K562 (cell line): ENCODE measurements at regions not wholly inside any gene's neighbourhood (a gene's known extent, or its start where the extent isn't known, plus 50 kb on each side); places are given as distances from the start of the nearest gene placed in this dataset.

Experiments
- ATAC-seq: fragments of 200-7000 bp; cut with Tn5 transposase; 3 replicates; pipeline ENCODE4 v1.9.1; 2020; ENCODE audit warnings: moderate library complexity
- BruUV-seq: library from RNA; stranded (reverse); fragments of 400-500 nt; replicated peaks from 2 replicates; lab custom pipeline; 2021; lab: Mats Ljungman, UMichigan
- CTCF ChIA-PET: fragments of 300-600 bp; formaldehyde crosslinking; extraction: SDS; loops from one replicate; lab custom pipeline; 2021; ENCODE audit warnings: low intra/inter-chr PET ratio; lab: Yijun Ruan, JAX
- POLR2A ChIA-PET: fragments of 300-600, 350-650 bp; sonication (Branson Sonifier 250); formaldehyde crosslinking; extraction: SDS; loops from one replicate; lab custom pipeline; 2021; ENCODE audit warnings: antibody characterized with exemption, inconsistent platforms; lab: Yijun Ruan, JAX
- DNase-seq, 4 experiments: peaks; one replicate each; pipeline versions ENCODE4 v3.0.0 to v3.0.0-alpha.2; 2011 to 2018; ENCODE audit warnings: low spot score in 3 of 4, mixed read lengths in 3 of 4; ENCODE audit errors: extremely low read depth in 1 of 4
- FAIRE-seq: peaks from 2 replicates; lab custom pipeline; 2011; peaks lifted over from hg19 to GRCh38; lab: Jason Lieb, UNC
- H2AFZ ChIP-seq: 2 replicates; pipeline ENCODE4 v1.6.0; 2011; ENCODE audit warnings: low read depth, low read length, control low read depth, inconsistent platforms
- H3K27ac ChIP-seq: fragments of 200-600 bp; 3 replicates; pipeline ENCODE4 v1.8.0; 2011; ENCODE audit warnings: low read depth, mild to moderate bottlenecking, control low read depth, inconsistent platforms, low read length, moderate library complexity, mixed read lengths; ENCODE audit errors: extremely low read depth
- H3K27me3 ChIP-seq, 2 experiments: fragments of 300-600 bp in 1 of 2; 2 replicates in 1 of 2; 3 replicates in 1 of 2; pipeline versions ENCODE4 v1.6.0 to v1.8.0; 2011; ENCODE audit warnings: inconsistent platforms in 2 of 2, low read length in 2 of 2, mild to moderate bottlenecking in 1 of 2, mixed read lengths in 1 of 2, moderate library complexity in 1 of 2; ENCODE audit not compliant: control insufficient read depth in 2 of 2, insufficient read depth in 2 of 2
- H3K36me3 ChIP-seq: fragments of 300-600 bp; 3 replicates; pipeline ENCODE4 v1.8.0; 2011; ENCODE audit warnings: mild to moderate bottlenecking, low read length, inconsistent platforms; ENCODE audit not compliant: control insufficient read depth, insufficient read depth
- H3K4me1 ChIP-seq, 2 experiments: fragments of 200-600 bp in 1 of 2; replicated peaks in 1 of 2; 2 replicates in 1 of 2; 3 replicates in 1 of 2; pipeline versions ENCODE4 v1.5.1 to v1.8.0; 2011; ENCODE audit warnings: inconsistent platforms in 2 of 2, low read length in 2 of 2, mild to moderate bottlenecking in 1 of 2, mixed read lengths in 1 of 2, moderate library complexity in 1 of 2; ENCODE audit not compliant: control insufficient read depth in 2 of 2, insufficient read depth in 2 of 2
- H3K4me2 ChIP-seq: 2 replicates; pipeline ENCODE4 v1.6.1; 2011; ENCODE audit warnings: low read length, control low read depth, inconsistent platforms, mixed read lengths; ENCODE audit not compliant: insufficient read depth
- H3K4me3 ChIP-seq: fragments of 200-600 bp; sonication (generic), shearing (Covaris generic); 2 replicates; pipeline ENCODE4 v1.5.1; 2016; ENCODE audit warnings: control low read depth, inconsistent platforms
- H3K79me2 ChIP-seq: fragments of 200-600 bp; 3 replicates; pipeline ENCODE4 v1.8.0; 2011; ENCODE audit warnings: low read length, inconsistent platforms; ENCODE audit not compliant: control insufficient read depth, insufficient read depth
- H3K9ac ChIP-seq, 2 experiments: 2 replicates each; pipeline versions ENCODE4 v1.6.0 to v1.6.1; 2011; ENCODE audit warnings: low read depth in 2 of 2, low read length in 2 of 2, control low read depth in 1 of 2, inconsistent platforms in 1 of 2, mild to moderate bottlenecking in 1 of 2, mixed read lengths in 1 of 2; ENCODE audit not compliant: insufficient read depth in 1 of 2
- H3K9me1 ChIP-seq: one replicate; pipeline ENCODE4 v1.6.0; 2011; ENCODE audit warnings: inconsistent platforms, mild to moderate bottlenecking, low read length, moderate library complexity; ENCODE audit not compliant: control insufficient read depth, insufficient read depth
- H3K9me3 ChIP-seq: replicated peaks from 2 replicates; pipeline ENCODE4 v1.5.1; 2011; ENCODE audit warnings: low read depth, low read length, inconsistent platforms; ENCODE audit not compliant: control insufficient read depth, insufficient read depth
- H4K20me1 ChIP-seq: replicated peaks from 2 replicates; pipeline ENCODE4 v1.6.1; 2011; ENCODE audit warnings: low read length, inconsistent platforms, mixed read lengths; ENCODE audit not compliant: control insufficient read depth, insufficient read depth
- DDX20 ChIP-seq: fragments of 450-650 bp; IDR thresholded peaks from 2 replicates; pipeline ENCODE4 v1.6.1; 2016; ENCODE audit warnings: missing genetic modification characterization, low read depth, mild to moderate bottlenecking, missing compliant biosample characterization, moderate library complexity
- ETV6 ChIP-seq, 3 experiments: fragments of 150-350 bp in 1 of 3; sonication (generic) in 1 of 3; formaldehyde crosslinking in 1 of 3; IDR thresholded peaks; 2 replicates each; pipeline versions ENCODE4 v1.6.1 to v1.8.0; 2014 to 2022; ENCODE audit warnings: borderline replicate concordance in 2 of 3, low read depth in 2 of 3, antibody characterized with exemption in 1 of 3, low read length in 1 of 3, mild to moderate bottlenecking in 1 of 3, missing genetic modification reagents in 1 of 3
- HMGN3 ChIP-seq: IDR thresholded peaks from 2 replicates; pipeline ENCODE4 v1.6.1; 2011; ENCODE audit warnings: borderline replicate concordance, low read depth, mild to moderate bottlenecking, mixed read lengths, low read length; ENCODE audit not compliant: insufficient read length; ENCODE audit errors: extremely low read depth
- HMGXB4 ChIP-seq: sonication (generic); formaldehyde crosslinking; IDR thresholded peaks from 2 replicates; pipeline ENCODE4 v1.8.1; 2023; ENCODE audit warnings: mild to moderate bottlenecking, missing genetic modification reagents
- MEF2A ChIP-seq: IDR thresholded peaks from 2 replicates; pipeline ENCODE4 v1.6.1; 2011; ENCODE audit warnings: low read depth, mild to moderate bottlenecking, low read length, moderate library complexity; ENCODE audit not compliant: control insufficient read depth
- PYGO2 ChIP-seq: fragments of 450-650 bp; IDR thresholded peaks from 2 replicates; pipeline ENCODE4 v1.6.1; 2016; ENCODE audit warnings: mild to moderate bottlenecking, missing genetic modification characterization, moderate library complexity, missing compliant biosample characterization
- SNAPC5 ChIP-seq: fragments of 250-450 bp; sonication (Bioruptor Pico); IDR thresholded peaks from 2 replicates; pipeline ENCODE4 v1.8.0; 2021; ENCODE audit warnings: moderate library complexity, mild to moderate bottlenecking, inconsistent platforms
- SRSF9 ChIP-seq: fragments of 200-400 bp; formaldehyde crosslinking; IDR thresholded peaks from 2 replicates; pipeline ENCODE4 v1.6.1; 2017; ENCODE audit warnings: low read depth, low read length, borderline replicate concordance
- THRA ChIP-seq: fragments of 450-650 bp; IDR thresholded peaks from 2 replicates; pipeline ENCODE4 v1.6.1; 2017; ENCODE audit warnings: mild to moderate bottlenecking, moderate library complexity
- ZNF609 ChIP-seq: sonication (generic); formaldehyde crosslinking; IDR thresholded peaks from 2 replicates; pipeline ENCODE4 v1.8.1; 2023; ENCODE audit warnings: missing genetic modification reagents, mild to moderate bottlenecking, borderline replicate concordance
- ZNF778 ChIP-seq: fragments of 450-650 bp; formaldehyde crosslinking; IDR thresholded peaks from 2 replicates; pipeline ENCODE4 v1.4.0; 2020; ENCODE audit warnings: mild to moderate bottlenecking, moderate library complexity
- WGBS: fragments of 100-300 bp; shearing (Covaris generic); methylation state at CpG from one replicate; pipeline ENCODE4 v1.1.6; 2016; ENCODE audit warnings: low coverage, mixed read lengths; ENCODE audit not compliant: insufficient coverage; ENCODE audit errors: missing lambda C conversion rate; 5-methylcytosine and 5-hydroxymethylcytosine counted together
- in situ Hi-C: fragments of 300-500 bp; cut with MboI; formaldehyde crosslinking; loops from 4 replicates; pipeline ENCODE4 v1.15.0; 2018; ENCODE audit warnings: inconsistent platforms, mixed read lengths
- intact Hi-C: fragments of 100-400 bp; cut with micrococcal nuclease; formaldehyde crosslinking; loops from 2 replicates; pipeline ENCODE4 v1.14.2; 2022

GRCh38 chr18:5828913-5829312 lies 66.4 kb downstream of the TMEM200C start (continued):
- TF ChIP-seq ZNF609 (CRISPR knock-in tag) = no peak
- TF ChIP-seq SRSF9 = no peak
- no peak for TF ChIP-seq ZNF778 (CRISPR knock-in tag)
- TF ChIP-seq MEF2A = no peak

GRCh38 chr18:5825663-5826062 lies 69.7 kb downstream of the TMEM200C start:
- no peaks in the 10 kb centered on the region for H3K36me3 ChIP-seq
- no TSS peak for BruUV-seq
- H3K4me2 ChIP-seq = no peak overlapping the region
- no peak overlapping the region for H3K9ac ChIP-seq
- H3K9me1 ChIP-seq = no peaks in the 10 kb centered on the region
- H3K4me1 ChIP-seq = no peaks in the 10 kb centered on the region
- no peak overlapping the region for H3K4me3 ChIP-seq
- H3K27me3 ChIP-seq = no peaks in the 10 kb centered on the region
- no peaks in the 10 kb centered on the region for H3K79me2 ChIP-seq
- ChIA-PET POLR2A (interaction anchor here (0.7 kb wide), 1 partner anchor 21 kb away, joined by 3 read pairs; no protein-coding TSS in a partner anchor), CTCF (no interaction called here)
- no peak for TF ChIP-seq THRA
- no peak for TF ChIP-seq DDX20 (tag)
- TF ChIP-seq SNAPC5 = no peak
- TF ChIP-seq HMGXB4 (CRISPR knock-in tag) = no peak
- TF ChIP-seq ETV6 (IDR thresholded peaks at IDR 0.05; ENCODE audit: borderline replicate concordance in 1 of 2, low read depth in 2 of 2, low read length in 1 of 2) = no peak
- TF ChIP-seq ETV6 (CRISPR knock-in tag; IDR thresholded peaks at IDR 0.05; ENCODE audit: borderline replicate concordance) = no peak
- TF ChIP-seq PYGO2 (tag) = no peak
- no peak for TF ChIP-seq HMGN3
- ATAC-seq = no peak
- no peak for FAIRE-seq
- DNase-seq = no peak
- H3K27ac ChIP-seq = no peak overlapping the region
- H4K20me1 ChIP-seq = no peaks in the 10 kb centered on the region
- H3K9me3 ChIP-seq = no peaks in the 10 kb centered on the region; the same call in 1 of the 2 replicates
- in situ Hi-C loops = no loop called here
- intact Hi-C loops = no loop called here
- 0% methylated on average over 4 of the region's 4 CpGs for WGBS
- H2AFZ ChIP-seq = no peak overlapping the region
